Dermis blood vessel endothelial cell (primary cell): ENCODE measurements at regions not wholly inside any gene's neighbourhood (a gene's known extent, or its start where the extent isn't known, plus 50 kb on each side); places are given as distances from the start of the nearest gene placed in this dataset.

ENCODE experiments used
- DNase-seq: peaks from one replicate; pipeline ENCODE4 v3.0.0; 2010

GRCh38 chrX:40485102-40485826 lies 95.5 kb upstream of the ATP6AP2 start:
- DNase-seq = no peak

GRCh38 chrX:40484408-40485091 lies 96.2 kb upstream of the ATP6AP2 start:
- no peak for DNase-seq

- DNase-seq = no peak
Observed at GRCh38 chrX:40483502-40483901, 97.3 kb upstream of the ATP6AP2 start.

- DNase-seq = no peak
Observed at GRCh38 chrX:40479777-40480318, 100.9 kb upstream of the ATP6AP2 start.

GRCh38 chrX:40478474-40479065 lies 102.2 kb upstream of the ATP6AP2 start:
- DNase-seq = no peak

- no peak for DNase-seq
Observed at GRCh38 chrX:40476958-40477357, 103.8 kb upstream of the ATP6AP2 start.

- DNase-seq = no peak
Observed at GRCh38 chrX:40474645-40475044, 106.1 kb upstream of the ATP6AP2 start.

GRCh38 chrX:40474205-40474626 lies 106.6 kb upstream of the ATP6AP2 start:
- DNase-seq = no peak

- no peak for DNase-seq
Observed at GRCh38 chrX:40473460-40474204, 107.1 kb upstream of the ATP6AP2 start.

- no peak for DNase-seq
Observed at GRCh38 chrX:40471965-40472648, 108.7 kb upstream of the ATP6AP2 start.

GRCh38 chrX:40470830-40471429 lies 109.8 kb upstream of the ATP6AP2 start:
- DNase-seq = no peak

GRCh38 chrX:40469316-40469715 lies 111.5 kb upstream of the ATP6AP2 start:
- no peak for DNase-seq

GRCh38 chrX:40468033-40468846 lies 112.5 kb upstream of the ATP6AP2 start:
- peak; percentile 54 for DNase-seq

- DNase-seq = no peak
Observed at GRCh38 chrX:40467454-40467853, 113.3 kb upstream of the ATP6AP2 start.

GRCh38 chrX:40465735-40466551 lies 114.8 kb upstream of the ATP6AP2 start:
- no peak for DNase-seq

GRCh38 chrX:40462795-40463194 lies 118.0 kb upstream of the ATP6AP2 start:
- DNase-seq = no peak

GRCh38 chrX:40460926-40461325 lies 119.8 kb upstream of the ATP6AP2 start:
- no peak for DNase-seq

- DNase-seq = peak; percentile 49
Observed at GRCh38 chrX:40459571-40460158, 121.1 kb upstream of the ATP6AP2 start.

- no peak for DNase-seq
Observed at GRCh38 chrX:40457406-40457805, 123.4 kb upstream of the ATP6AP2 start.

- DNase-seq = no peak
Observed at GRCh38 chrX:40452031-40452430, 128.7 kb upstream of the ATP6AP2 start.
